DLD1 (cell line): ENCODE measurements at regions not wholly inside any gene's neighbourhood (a gene's known extent, or its start where the extent isn't known, plus 50 kb on each side); places are given as distances from the start of the nearest gene placed in this dataset.

Experiments
- in situ Hi-C: cut with HindIII; loops from 2 replicates; pipeline ENCODE4 v1.10.0; 2017; ENCODE audit warnings: low sequenced_read_pairs

DNA sequence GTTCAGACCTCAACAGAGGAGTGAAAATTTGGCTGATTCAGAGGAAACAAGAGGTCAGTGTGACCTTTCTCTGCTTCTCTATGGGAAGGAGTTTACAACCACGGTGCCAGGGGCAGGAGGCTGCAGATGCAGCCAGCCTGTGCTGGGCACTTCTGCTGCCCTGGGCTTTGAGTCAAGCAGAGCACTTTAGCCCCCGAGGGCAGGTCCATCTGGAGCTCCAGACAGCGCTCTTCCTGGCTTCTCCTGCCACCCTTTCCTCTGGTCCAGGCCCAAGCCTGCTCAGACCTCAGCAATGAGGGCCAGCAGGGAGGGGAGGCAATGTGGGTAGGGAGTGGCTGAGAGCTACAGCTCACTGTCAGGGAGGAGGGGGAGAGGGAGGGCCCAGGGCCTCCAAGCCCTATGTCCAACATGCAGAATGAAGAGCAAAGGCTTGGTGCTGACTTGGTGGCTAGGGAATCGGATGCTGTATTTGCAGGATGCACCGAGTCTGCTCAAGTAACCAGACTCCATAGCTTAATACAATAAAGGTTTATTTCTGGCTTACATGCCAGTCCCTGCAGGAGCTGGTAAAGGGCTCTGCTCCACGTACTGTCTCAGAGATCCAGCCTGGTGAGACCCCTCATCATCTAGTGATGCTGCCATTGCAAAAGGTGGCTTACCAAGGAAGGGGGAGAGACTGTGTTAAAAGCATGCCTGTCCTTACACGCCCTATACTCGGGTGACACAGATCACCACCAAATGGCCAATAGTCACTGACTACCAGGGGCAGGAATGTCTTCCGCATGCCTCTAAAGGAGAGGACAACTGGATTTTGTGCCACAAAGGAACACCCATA, 481.6 kb downstream of the RPS24 start:
- in situ Hi-C loops = no loop called here

DNA sequence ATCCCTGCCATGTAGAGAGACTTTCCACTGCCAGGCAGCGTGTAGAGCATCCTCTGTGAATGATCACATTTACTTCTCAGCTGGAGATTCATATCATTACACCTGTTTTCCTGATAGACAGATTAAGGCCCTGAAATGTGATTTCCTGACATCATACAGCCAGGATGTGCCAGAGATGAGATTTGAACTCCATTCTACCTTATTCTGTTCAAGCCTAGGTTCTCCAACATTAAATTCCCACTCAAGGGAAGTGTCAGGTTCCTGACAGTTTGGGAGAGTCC, 482.1 kb downstream of the RPS24 start:
- in situ Hi-C loops = no loop called here

GRCh38 chr10:78516236-78516635, 482.6 kb downstream of the RPS24 start:
- in situ Hi-C loops = no loop called here

- in situ Hi-C loops = no loop called here
These were observed 483.1 kb downstream of the RPS24 start for GRCh38 chr10:78516756-78517155.

- in situ Hi-C loops = no loop called here
These were observed 484.6 kb downstream of the RPS24 start for GRCh38 chr10:78518224-78518623.

- in situ Hi-C loops = no loop called here
These were observed 487.2 kb downstream of the RPS24 start for GRCh38 chr10:78520737-78521430.

GRCh38 chr10:78523453-78523852, 489.8 kb downstream of the RPS24 start:
- in situ Hi-C loops = no loop called here

DNA sequence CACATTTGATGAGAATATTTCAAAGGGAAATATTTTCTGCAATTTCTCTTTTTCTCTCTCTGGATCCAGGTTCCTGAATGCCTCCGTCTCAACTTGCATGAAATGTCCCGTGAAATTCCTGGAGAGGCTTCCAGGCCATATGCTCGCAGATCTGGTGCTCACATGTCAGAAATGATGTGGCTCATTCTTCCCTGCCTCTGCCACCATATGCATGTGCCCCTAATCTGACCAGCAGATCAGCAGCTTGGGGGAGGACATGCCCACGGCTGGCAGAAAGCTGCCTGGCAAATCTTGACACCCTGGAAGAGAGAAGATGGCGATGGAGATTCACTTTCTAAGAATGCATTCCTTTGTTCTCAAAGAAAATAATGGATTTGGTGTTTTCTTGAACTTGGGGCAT, 490.7 kb downstream of the RPS24 start:
- in situ Hi-C loops = no loop called here

DNA sequence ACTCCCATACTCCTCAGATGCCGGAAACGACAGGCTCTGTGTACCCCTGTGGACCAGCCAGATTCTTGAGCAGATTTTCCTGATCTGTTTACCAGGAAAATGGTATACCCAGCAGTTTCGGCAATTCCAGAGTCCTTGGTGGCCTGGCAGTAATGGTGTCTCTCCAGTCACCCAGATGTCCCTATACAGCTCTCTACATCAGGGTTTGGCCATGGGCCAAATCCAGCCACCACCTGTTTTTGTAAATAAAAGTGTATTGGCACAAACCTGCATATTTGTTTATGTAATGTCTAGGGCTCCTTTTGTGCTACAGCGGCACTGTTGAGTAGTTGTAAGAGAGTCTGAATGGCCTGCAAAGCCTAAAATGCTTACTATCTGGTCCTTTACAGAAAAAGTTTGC, 491.3 kb downstream of the RPS24 start:
- in situ Hi-C loops = no loop called here

DNA sequence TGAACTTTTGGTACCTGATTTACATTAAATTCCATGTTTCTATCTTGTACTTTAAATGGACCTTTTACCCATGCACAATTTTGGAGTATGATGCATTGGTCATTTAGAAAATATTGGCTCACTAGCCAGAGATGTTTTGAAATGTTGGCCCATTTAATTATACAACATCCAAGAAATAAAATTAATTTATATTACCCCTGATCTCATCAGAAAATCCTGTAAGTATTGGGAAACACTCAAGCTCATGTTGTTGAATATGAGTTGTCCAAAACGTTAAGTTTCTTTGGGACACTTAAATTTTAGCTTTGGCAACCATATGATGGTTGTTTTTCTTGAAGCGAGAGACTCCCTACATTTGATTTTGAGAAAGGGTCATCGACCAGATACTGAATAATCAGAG, 492.7 kb downstream of the RPS24 start:
- in situ Hi-C loops = no loop called here

GRCh38 chr10:78527296-78527695, 493.6 kb downstream of the RPS24 start:
- in situ Hi-C loops = no loop called here

- in situ Hi-C loops = no loop called here
These were observed 495.1 kb downstream of the RPS24 start for GRCh38 chr10:78528749-78529204.

- in situ Hi-C loops = no loop called here
These were observed 495.6 kb downstream of the RPS24 start for GRCh38 chr10:78529262-78529661.

DNA sequence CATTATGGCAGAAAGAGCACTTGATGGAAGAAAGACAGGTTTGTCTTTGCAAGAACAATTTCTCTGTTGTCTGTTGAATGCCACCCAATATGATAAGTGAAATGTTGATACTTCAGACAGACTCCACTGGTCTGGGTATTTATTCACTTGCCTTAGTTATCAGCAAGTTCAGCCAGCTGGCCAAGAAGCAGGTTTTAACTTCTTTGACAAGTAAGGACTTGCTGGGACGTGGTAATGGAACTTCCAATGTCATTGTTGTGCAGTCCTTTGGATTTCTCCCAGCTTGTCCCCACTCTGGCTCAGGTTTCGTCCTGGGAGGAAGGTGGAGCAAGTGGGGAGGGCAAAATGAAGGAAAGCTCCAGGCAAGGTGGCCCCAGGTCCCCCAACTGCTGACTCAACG, 497.4 kb downstream of the RPS24 start:
- in situ Hi-C loops = no loop called here

GRCh38 chr10:78532480-78533042, 498.9 kb downstream of the RPS24 start:
- in situ Hi-C loops = no loop called here

DNA sequence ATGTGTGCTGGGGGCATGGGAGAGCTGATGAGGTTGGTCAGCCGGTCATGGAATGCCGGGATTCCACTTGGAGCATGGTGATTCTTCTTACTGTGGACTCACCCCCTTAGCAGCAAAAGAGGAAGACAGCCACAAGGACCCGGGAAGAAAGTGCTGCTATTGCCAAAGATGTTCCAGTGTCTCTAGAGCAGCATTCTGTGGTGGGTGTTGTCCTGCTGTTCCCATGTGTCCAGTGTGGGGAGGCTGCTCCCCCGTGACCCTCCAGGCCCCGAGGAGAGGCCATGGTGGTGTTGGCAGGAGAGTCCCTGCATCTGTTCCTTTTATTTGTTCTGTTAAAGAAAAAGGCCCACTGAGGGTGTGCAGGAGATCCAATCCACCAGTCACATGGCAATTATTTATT, 499.4 kb downstream of the RPS24 start:
- in situ Hi-C loops = no loop called here

- in situ Hi-C loops = no loop called here
These were observed 500.1 kb downstream of the RPS24 start for GRCh38 chr10:78533776-78534175.

- in situ Hi-C loops = no loop called here
These were observed 502.1 kb downstream of the RPS24 start for GRCh38 chr10:78535716-78536218.

DNA sequence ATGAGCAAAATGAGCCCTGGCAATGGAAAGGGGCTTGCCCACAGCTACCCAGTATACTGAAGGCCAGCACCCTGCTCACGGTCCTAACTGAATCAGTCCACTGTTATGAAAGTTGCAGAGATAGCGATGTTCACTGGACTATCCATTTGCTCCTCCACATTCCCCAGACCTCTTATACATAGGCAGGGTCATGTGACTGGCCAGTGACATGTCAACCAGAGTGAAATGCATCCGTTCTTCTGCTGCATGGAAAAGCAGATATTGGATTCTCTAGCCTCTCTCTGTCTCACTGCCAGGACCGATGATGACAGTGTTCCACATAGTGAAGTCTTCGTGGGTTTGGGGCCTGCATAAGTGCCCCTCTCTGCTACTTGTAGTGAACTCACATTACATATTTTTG, 503.4 kb downstream of the RPS24 start:
- in situ Hi-C loops = no loop called here

- in situ Hi-C loops = no loop called here
These were observed 505.6 kb downstream of the RPS24 start for GRCh38 chr10:78539247-78539766.

- in situ Hi-C loops = no loop called here
These were observed 506.9 kb downstream of the RPS24 start for GRCh38 chr10:78540355-78541076.
